ENCODE measurements at regions not wholly inside any gene's neighbourhood (a gene's known extent, or its start where the extent isn't known, plus 50 kb on each side); places are given as distances from the start of the nearest gene placed in this dataset.

DNA sequence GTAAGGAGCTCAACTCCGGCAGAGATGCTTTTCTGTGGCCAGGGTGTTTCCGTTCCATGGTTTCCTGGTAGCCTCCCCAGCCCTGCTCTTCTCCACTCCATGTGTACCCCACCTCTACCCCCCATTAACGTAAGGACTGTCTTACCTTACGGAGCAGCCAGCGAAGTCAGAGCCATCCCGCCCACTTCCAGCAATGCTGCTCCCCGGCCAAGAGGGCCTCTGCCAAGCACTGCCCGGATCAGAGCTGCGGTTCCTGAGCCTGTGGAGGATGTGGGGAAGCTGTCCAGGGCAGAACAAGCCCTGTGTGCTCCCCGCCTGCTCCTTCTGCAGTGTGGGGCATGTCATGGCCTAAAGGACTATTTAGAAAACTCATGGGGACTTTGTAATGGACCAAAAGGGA, 261.2 kb downstream of the GADD45G start:
- ChIA-PET POLR2A (no interaction called here), CTCF (no interaction called here)
- TF ChIP-seq ZNF600 (tag by site-specific recombination; IDR thresholded peaks at IDR 0.05) (no peak), MEIS1 (CRISPR knock-in tag; IDR thresholded peaks at IDR 0.05; ENCODE audit: borderline replicate concordance) (no peak), ZNF629 (tag by site-specific recombination; IDR thresholded peaks at IDR 0.05) (no peak), ZNF747 (tag by site-specific recombination; IDR thresholded peaks at IDR 0.05) (no peak), ZNF701 (tag by site-specific recombination; IDR thresholded peaks at IDR 0.05) (no peak), ZBTB21 (tag by site-specific recombination; IDR thresholded peaks at IDR 0.05) (no peak), ZNF266 (tag by site-specific recombination; IDR thresholded peaks at IDR 0.05; ENCODE audit: low read depth) (no peak), OVOL3 (tag by site-specific recombination; IDR thresholded peaks at IDR 0.05) (no peak), ZBTB7A (tag by site-specific recombination; IDR thresholded peaks at IDR 0.05; ENCODE audit: low read depth) (no peak), ZNF133 (tag by site-specific recombination; IDR thresholded peaks at IDR 0.05) (no peak)
- TF ChIP-seq, protein P1, sequence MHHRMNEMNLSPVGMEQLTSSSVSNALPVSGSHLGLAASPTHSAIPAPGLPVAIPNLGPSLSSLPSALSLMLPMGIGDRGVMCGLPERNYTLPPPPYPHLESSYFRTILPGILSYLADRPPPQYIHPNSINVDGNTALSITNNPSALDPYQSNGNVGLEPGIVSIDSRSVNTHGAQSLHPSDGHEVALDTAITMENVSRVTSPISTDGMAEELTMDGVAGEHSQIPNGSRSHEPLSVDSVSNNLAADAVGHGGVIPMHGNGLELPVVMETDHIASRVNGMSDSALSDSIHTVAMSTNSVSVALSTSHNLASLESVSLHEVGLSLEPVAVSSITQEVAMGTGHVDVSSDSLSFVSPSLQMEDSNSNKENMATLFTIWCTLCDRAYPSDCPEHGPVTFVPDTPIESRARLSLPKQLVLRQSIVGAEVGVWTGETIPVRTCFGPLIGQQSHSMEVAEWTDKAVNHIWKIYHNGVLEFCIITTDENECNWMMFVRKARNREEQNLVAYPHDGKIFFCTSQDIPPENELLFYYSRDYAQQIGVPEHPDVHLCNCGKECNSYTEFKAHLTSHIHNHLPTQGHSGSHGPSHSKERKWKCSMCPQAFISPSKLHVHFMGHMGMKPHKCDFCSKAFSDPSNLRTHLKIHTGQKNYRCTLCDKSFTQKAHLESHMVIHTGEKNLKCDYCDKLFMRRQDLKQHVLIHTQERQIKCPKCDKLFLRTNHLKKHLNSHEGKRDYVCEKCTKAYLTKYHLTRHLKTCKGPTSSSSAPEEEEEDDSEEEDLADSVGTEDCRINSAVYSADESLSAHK (tag by site-specific recombination; IDR thresholded peaks at IDR 0.05): no peak
- TF ChIP-seq, protein P2, sequence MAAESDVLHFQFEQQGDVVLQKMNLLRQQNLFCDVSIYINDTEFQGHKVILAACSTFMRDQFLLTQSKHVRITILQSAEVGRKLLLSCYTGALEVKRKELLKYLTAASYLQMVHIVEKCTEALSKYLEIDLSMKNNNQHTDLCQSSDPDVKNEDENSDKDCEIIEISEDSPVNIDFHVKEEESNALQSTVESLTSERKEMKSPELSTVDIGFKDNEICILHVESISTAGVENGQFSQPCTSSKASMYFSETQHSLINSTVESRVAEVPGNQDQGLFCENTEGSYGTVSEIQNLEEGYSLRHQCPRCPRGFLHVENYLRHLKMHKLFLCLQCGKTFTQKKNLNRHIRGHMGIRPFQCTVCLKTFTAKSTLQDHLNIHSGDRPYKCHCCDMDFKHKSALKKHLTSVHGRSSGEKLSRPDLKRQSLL (tag by site-specific recombination; IDR thresholded peaks at IDR 0.05): no peak
- TF ChIP-seq, protein P3, sequence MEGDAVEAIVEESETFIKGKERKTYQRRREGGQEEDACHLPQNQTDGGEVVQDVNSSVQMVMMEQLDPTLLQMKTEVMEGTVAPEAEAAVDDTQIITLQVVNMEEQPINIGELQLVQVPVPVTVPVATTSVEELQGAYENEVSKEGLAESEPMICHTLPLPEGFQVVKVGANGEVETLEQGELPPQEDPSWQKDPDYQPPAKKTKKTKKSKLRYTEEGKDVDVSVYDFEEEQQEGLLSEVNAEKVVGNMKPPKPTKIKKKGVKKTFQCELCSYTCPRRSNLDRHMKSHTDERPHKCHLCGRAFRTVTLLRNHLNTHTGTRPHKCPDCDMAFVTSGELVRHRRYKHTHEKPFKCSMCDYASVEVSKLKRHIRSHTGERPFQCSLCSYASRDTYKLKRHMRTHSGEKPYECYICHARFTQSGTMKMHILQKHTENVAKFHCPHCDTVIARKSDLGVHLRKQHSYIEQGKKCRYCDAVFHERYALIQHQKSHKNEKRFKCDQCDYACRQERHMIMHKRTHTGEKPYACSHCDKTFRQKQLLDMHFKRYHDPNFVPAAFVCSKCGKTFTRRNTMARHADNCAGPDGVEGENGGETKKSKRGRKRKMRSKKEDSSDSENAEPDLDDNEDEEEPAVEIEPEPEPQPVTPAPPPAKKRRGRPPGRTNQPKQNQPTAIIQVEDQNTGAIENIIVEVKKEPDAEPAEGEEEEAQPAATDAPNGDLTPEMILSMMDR (tag by site-specific recombination; IDR thresholded peaks at IDR 0.05): no peak

DNA sequence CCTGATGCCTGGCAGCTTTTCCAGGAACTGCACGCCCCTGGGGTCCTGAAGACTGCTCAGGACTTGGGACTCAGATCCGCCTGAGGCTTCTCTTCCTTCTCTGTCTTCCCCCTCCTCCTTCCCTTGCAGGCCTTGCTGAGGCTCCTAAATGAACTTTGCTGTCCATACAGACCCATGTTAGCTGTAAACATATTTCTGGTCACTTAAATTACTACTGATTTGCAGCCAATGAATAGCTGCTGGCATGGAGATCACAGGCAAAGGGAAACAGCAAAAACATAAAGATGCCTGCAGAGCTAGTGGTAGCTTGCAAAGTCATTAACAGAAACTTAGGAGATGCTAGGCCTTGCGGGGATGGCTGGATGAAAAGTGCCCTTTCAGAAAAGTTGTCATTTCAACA, 261.9 kb downstream of the GADD45G start:
- POLR2A ChIA-PET: no interaction called here
- CTCF ChIA-PET: no interaction called here
- no peak overlapping the region for H3K27ac ChIP-seq (ENCODE audit: extremely low read depth, low read depth, low read length)
- H3K4me1 ChIP-seq (ENCODE audit: control insufficient read depth, insufficient read depth, low read length): no peaks in the 10 kb centered on the region; the same call in 1 of the 2 replicates
- H3K36me3 ChIP-seq (ENCODE audit: control insufficient read depth in 2 of 2, insufficient read depth in 1 of 2, low read length in 2 of 2): no peaks in the 10 kb centered on the region
- no peaks in the 10 kb centered on the region for H3K9me3 ChIP-seq (ENCODE audit: control insufficient read depth, insufficient read depth, low read depth, low read length)
- H3K4me3 ChIP-seq (ENCODE audit: low read depth, low read length): no peak overlapping the region
- no peak for TF ChIP-seq ZBTB17 (tag by site-specific recombination; IDR thresholded peaks at IDR 0.05)
- TF ChIP-seq ZNF423 (tag by site-specific recombination; IDR thresholded peaks at IDR 0.05): no peak
- TF ChIP-seq SP3 (tag by site-specific recombination; IDR thresholded peaks at IDR 0.05): no peak
- TF ChIP-seq BCL11B (tag by site-specific recombination; IDR thresholded peaks at IDR 0.05; ENCODE audit: low read depth): no peak
- TF ChIP-seq ZNF274 (IDR thresholded peaks at IDR 0.05; ENCODE audit: low read length): no peak
- no peak for TF ChIP-seq ZNF274 (tag by site-specific recombination; IDR thresholded peaks at IDR 0.05; ENCODE audit: borderline replicate concordance)
- TF ChIP-seq, protein P4, sequence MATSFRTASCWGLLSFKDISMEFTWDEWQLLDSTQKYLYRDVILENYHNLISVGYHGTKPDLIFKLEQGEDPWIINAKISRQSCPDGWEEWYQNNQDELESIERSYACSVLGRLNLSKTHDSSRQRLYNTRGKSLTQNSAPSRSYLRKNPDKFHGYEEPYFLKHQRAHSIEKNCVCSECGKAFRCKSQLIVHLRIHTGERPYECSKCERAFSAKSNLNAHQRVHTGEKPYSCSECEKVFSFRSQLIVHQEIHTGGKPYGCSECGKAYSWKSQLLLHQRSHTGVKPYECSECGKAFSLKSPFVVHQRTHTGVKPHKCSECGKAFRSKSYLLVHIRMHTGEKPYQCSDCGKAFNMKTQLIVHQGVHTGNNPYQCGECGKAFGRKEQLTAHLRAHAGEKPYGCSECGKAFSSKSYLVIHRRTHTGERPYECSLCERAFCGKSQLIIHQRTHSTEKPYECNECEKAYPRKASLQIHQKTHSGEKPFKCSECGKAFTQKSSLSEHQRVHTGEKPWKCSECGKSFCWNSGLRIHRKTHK (tag by site-specific recombination; IDR thresholded peaks at IDR 0.05): no peak
- no peak for TF ChIP-seq ZNF248 (tag by site-specific recombination; IDR thresholded peaks at IDR 0.05)
- no peak for TF ChIP-seq ZNF426 (tag by site-specific recombination; IDR thresholded peaks at IDR 0.05)

More for the DNA sequence above, 261.2 kb downstream of the GADD45G start:
- Histone ChIP-seq H3K27ac (ENCODE audit: extremely low read depth, low read depth, low read length) (no peak overlapping the region), H3K36me3 (ENCODE audit: control insufficient read depth in 2 of 2, insufficient read depth in 1 of 2, low read length in 2 of 2) (no peaks in the 10 kb centered on the region), H3K9me3 (ENCODE audit: control insufficient read depth, insufficient read depth, low read depth, low read length) (no peaks in the 10 kb centered on the region), H3K4me3 (ENCODE audit: low read depth, low read length) (no peak overlapping the region), H3K4me1 (ENCODE audit: control insufficient read depth, insufficient read depth, low read length) (no peaks in the 10 kb centered on the region; the same call in 1 of the 2 replicates)
